Gastrocnemius medialis (tissue), 4 donors: ENCODE measurements at regions not wholly inside any gene's neighbourhood (a gene's known extent, or its start where the extent isn't known, plus 50 kb on each side); places are given as distances from the start of the nearest gene placed in this dataset.

Source experiments
- POLR2A ChIP-seq, 2 donors: fragments of 450-650 bp; IDR thresholded peaks; one replicate each; pipeline ENCODE4 v1.6.1; 2017; ENCODE audit warnings: antibody characterized with exemption in 2 of 2, mild to moderate bottlenecking in 2 of 2, moderate library complexity in 2 of 2
- TF ChIP-seq, protein P1 (sequence below), 5 experiments: fragments of 450-650 bp in 3 of 5; fragments of 200-600 bp in 2 of 5; sonication (generic) in 2 of 5; IDR thresholded peaks in 4 of 5; conservative IDR thresholded peaks in 1 of 5; 1 replicate in 4 of 5; 2 replicates in 1 of 5; pipeline ENCODE4 v1.5.1; 2016 to 2019; ENCODE audit warnings: antibody characterized with exemption in 5 of 5, mild to moderate bottlenecking in 3 of 5, moderate library complexity in 3 of 5

DNA sequence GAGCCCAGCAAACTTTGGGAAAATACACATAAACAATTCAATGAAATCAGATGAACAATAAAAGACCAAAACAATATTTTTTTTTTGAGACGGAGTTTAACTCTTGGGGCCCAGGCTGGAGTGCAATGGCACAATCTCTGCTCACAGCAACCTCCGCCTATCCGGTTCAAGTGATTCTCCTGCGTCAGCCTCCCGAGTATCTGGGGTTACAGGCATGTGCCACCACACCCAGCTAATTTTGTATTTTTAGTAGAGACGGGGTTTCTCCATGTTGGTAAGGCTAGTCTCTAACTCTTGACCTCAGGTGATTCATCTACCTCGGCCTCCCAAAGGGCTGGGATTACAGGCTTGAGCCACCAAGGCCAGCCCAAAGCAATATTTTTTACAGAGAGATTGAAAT lies 1588.5 kb downstream of the BRINP3 start:
- TF ChIP-seq, protein P1, sequence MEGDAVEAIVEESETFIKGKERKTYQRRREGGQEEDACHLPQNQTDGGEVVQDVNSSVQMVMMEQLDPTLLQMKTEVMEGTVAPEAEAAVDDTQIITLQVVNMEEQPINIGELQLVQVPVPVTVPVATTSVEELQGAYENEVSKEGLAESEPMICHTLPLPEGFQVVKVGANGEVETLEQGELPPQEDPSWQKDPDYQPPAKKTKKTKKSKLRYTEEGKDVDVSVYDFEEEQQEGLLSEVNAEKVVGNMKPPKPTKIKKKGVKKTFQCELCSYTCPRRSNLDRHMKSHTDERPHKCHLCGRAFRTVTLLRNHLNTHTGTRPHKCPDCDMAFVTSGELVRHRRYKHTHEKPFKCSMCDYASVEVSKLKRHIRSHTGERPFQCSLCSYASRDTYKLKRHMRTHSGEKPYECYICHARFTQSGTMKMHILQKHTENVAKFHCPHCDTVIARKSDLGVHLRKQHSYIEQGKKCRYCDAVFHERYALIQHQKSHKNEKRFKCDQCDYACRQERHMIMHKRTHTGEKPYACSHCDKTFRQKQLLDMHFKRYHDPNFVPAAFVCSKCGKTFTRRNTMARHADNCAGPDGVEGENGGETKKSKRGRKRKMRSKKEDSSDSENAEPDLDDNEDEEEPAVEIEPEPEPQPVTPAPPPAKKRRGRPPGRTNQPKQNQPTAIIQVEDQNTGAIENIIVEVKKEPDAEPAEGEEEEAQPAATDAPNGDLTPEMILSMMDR (IDR thresholded peaks at IDR 0.05 in 4 of 5, conservative IDR thresholded peaks at IDR 0.05 in 1 of 5): no peak
- TF ChIP-seq POLR2A (IDR thresholded peaks at IDR 0.05): no peak
